ENCODE measurements at regions not wholly inside any gene's neighbourhood (a gene's known extent, or its start where the extent isn't known, plus 50 kb on each side); places are given as distances from the start of the nearest gene placed in this dataset.

DNA sequence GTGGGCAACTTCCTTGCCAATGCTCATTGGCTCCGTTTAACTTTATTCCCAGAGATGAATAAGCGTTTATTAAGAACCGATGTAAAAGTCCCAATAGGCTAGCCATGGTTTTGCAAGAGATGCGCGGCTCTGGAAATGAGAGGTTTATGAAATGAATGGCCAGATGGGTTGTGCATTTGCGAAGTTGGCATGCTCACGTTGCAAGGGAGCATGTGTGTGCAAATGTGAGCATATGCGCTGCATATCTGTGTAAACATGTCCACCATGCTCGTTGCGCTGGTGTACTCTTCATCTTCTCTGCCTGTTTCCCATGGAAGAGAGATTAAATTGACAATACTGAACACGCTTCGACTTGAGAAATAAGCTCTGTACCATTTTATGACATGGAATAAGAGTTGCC is 848.6 kb upstream of the RBFOX1 start:
- TF ChIP-seq, protein P1, sequence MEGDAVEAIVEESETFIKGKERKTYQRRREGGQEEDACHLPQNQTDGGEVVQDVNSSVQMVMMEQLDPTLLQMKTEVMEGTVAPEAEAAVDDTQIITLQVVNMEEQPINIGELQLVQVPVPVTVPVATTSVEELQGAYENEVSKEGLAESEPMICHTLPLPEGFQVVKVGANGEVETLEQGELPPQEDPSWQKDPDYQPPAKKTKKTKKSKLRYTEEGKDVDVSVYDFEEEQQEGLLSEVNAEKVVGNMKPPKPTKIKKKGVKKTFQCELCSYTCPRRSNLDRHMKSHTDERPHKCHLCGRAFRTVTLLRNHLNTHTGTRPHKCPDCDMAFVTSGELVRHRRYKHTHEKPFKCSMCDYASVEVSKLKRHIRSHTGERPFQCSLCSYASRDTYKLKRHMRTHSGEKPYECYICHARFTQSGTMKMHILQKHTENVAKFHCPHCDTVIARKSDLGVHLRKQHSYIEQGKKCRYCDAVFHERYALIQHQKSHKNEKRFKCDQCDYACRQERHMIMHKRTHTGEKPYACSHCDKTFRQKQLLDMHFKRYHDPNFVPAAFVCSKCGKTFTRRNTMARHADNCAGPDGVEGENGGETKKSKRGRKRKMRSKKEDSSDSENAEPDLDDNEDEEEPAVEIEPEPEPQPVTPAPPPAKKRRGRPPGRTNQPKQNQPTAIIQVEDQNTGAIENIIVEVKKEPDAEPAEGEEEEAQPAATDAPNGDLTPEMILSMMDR (conservative IDR thresholded peaks at IDR 0.05 in 1 of 2, IDR thresholded peaks at IDR 0.05 in 1 of 2; ENCODE audit: low read depth in 1 of 2, low read length in 2 of 2): no peak
- TF ChIP-seq EZH2 (IDR thresholded peaks at IDR 0.05; ENCODE audit: low read length, missing control alignments): no peak

Data from fibroblast of lung (primary cell).